Fibroblast of villous mesenchyme (primary cell): ENCODE measurements at regions not wholly inside any gene's neighbourhood (a gene's known extent, or its start where the extent isn't known, plus 50 kb on each side); places are given as distances from the start of the nearest gene placed in this dataset.

Experiments
- DNase-seq: peaks from one replicate; pipeline ENCODE4 v3.0.0-alpha.2; 2010; ENCODE audit warnings: low read depth
- H3K4me3 ChIP-seq: 2 replicates; pipeline ENCODE4 v1.5.1; 2011; ENCODE audit warnings: low read depth, mild to moderate bottlenecking, low read length
- TF ChIP-seq, protein P1 (sequence below): IDR thresholded peaks from 2 replicates; pipeline ENCODE4 v1.5.1; 2012; ENCODE audit warnings: low read depth, mild to moderate bottlenecking, low read length; ENCODE audit not compliant: insufficient read depth

DNA sequence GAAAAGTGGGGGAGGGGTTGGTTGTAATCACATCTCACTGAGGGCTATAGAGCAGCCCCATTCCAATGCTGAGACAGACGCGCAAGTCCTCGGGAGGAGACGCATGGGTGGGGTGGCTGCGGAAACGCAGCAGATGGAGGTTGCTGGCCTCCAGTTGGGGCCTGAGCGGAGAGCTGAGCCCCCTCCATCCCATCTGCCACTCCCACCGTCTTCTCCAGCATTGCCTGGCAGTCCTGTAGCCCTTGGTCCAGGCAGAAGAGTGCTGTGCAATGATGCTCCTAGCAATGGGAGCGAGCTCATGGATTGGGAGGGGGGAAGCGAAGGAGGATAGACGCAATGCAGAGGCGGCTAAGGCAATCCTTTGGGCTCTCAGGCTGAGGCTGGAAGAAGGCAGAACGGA, 79.4 kb upstream of the GLRA1 start:
- TF ChIP-seq, protein P1, sequence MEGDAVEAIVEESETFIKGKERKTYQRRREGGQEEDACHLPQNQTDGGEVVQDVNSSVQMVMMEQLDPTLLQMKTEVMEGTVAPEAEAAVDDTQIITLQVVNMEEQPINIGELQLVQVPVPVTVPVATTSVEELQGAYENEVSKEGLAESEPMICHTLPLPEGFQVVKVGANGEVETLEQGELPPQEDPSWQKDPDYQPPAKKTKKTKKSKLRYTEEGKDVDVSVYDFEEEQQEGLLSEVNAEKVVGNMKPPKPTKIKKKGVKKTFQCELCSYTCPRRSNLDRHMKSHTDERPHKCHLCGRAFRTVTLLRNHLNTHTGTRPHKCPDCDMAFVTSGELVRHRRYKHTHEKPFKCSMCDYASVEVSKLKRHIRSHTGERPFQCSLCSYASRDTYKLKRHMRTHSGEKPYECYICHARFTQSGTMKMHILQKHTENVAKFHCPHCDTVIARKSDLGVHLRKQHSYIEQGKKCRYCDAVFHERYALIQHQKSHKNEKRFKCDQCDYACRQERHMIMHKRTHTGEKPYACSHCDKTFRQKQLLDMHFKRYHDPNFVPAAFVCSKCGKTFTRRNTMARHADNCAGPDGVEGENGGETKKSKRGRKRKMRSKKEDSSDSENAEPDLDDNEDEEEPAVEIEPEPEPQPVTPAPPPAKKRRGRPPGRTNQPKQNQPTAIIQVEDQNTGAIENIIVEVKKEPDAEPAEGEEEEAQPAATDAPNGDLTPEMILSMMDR, result no peak
- H3K4me3 ChIP-seq, result no peak overlapping the region
- no peak for DNase-seq
